H1 (cell line): ENCODE measurements at regions not wholly inside any gene's neighbourhood (a gene's known extent, or its start where the extent isn't known, plus 50 kb on each side); places are given as distances from the start of the nearest gene placed in this dataset.

Source experiments
- CHD1 ChIP-seq: IDR thresholded peaks from 2 replicates; pipeline ENCODE4 v1.6.1; 2012; ENCODE audit warnings: low read depth, low read length, improper control_type of control experiment
- CREB1 ChIP-seq: IDR thresholded peaks from 2 replicates; pipeline ENCODE4 v1.6.1; 2012; ENCODE audit warnings: inconsistent platforms
- CTBP2 ChIP-seq: IDR thresholded peaks from 2 replicates; pipeline ENCODE4 v1.7.0; 2011; ENCODE audit warnings: borderline replicate concordance, mild to moderate bottlenecking, moderate library complexity, mixed read lengths, low read length; ENCODE audit not compliant: insufficient read depth, insufficient read length
- EP300 ChIP-seq, 2 experiments: IDR thresholded peaks; 1 replicate in 1 of 2; 2 replicates in 1 of 2; pipeline ENCODE4 v1.6.1; 2011 to 2012; ENCODE audit warnings: low read depth in 2 of 2, low read length in 2 of 2, mild to moderate bottlenecking in 2 of 2, borderline replicate concordance in 1 of 2, inconsistent platforms in 1 of 2, moderate library complexity in 1 of 2
- JUND ChIP-seq: IDR thresholded peaks from 2 replicates; pipeline ENCODE4 v1.6.1; 2011; ENCODE audit warnings: mild to moderate bottlenecking, improper control_type of control experiment, low read length
- RXRA ChIP-seq: IDR thresholded peaks from 2 replicates; pipeline ENCODE4 v1.6.1; 2011; ENCODE audit warnings: low read depth, mild to moderate bottlenecking, low read length, moderate library complexity; ENCODE audit not compliant: insufficient read depth
- TBP ChIP-seq: IDR thresholded peaks from 2 replicates; pipeline ENCODE4 v1.6.1; 2011; ENCODE audit warnings: low read depth, low read length, improper control_type of control experiment

DNA sequence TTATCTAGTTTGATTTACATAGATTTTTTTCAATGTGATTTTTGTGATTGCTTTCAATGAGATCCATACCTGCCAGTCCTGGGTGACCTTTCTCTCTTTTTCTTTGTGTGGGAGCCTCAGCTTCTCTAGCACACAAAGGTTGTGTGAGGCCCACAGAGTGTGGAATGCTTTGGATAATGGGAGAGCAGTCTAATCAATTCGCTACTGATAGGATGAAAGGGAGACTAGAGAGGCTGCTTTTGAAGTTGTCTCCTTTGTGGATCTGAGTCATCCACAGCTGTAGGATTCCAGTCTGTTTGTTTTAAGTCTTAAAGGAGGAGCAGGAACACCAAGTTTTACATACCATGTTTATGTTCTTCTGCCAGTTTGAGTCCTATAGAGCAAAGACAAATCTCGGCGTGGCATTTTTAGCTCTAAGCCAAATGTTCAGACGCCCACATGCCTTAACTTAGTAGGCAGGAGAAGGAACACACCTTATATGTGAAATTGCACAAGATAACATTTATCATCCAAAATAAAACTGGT is 330.0 kb downstream of the ARL4A start (continued):
- TF ChIP-seq JUND (peak; percentile 82; the same call in 1 of the 2 replicates), CREB1 (no peak), RXRA (no peak), TBP (no peak), CTBP2 (no peak), EP300 (IDR thresholded peaks at IDR 0.05; ENCODE audit: borderline replicate concordance in 1 of 2, low read depth in 2 of 2, low read length in 2 of 2) (peak in 1 of 2 experiments; percentile 15; a peak in 1 of 3 replicates), CHD1 (no peak)
